ENCODE measurements at regions not wholly inside any gene's neighbourhood (a gene's known extent, or its start where the extent isn't known, plus 50 kb on each side); places are given as distances from the start of the nearest gene placed in this dataset.

GRCh38 chr5:28046596-28046995 lies 1008.2 kb upstream of the CDH9 start:
- DNase-seq (ENCODE audit: low read depth in 3 of 3, low spot score in 2 of 3) = no peak

- DNase-seq (ENCODE audit: low read depth in 3 of 3, low spot score in 2 of 3) = no peak
These were observed 989.5 kb upstream of the CDH9 start for GRCh38 chr5:28027851-28028250.

GRCh38 chr5:28017178-28017577 lies 978.8 kb upstream of the CDH9 start:
- DNase-seq (ENCODE audit: low read depth in 3 of 3, low spot score in 2 of 3) = no peak

- no peak for DNase-seq (ENCODE audit: low read depth in 3 of 3, low spot score in 2 of 3)
These were observed 976.4 kb upstream of the CDH9 start for GRCh38 chr5:28014779-28015178.

- no peak for DNase-seq (ENCODE audit: low read depth in 3 of 3, low spot score in 2 of 3)
These were observed 974.2 kb upstream of the CDH9 start for GRCh38 chr5:28012538-28012937.

- no peak for DNase-seq (ENCODE audit: low read depth in 3 of 3, low spot score in 2 of 3)
These were observed 971.2 kb upstream of the CDH9 start for GRCh38 chr5:28009576-28009975.

- no peak for DNase-seq (ENCODE audit: low read depth in 3 of 3, low spot score in 2 of 3)
These were observed 958.3 kb upstream of the CDH9 start for GRCh38 chr5:27996665-27997064.

GRCh38 chr5:27995867-27996266 lies 957.5 kb upstream of the CDH9 start:
- no peak for DNase-seq (ENCODE audit: low read depth in 3 of 3, low spot score in 2 of 3)

GRCh38 chr5:27978322-27978721 lies 939.9 kb upstream of the CDH9 start:
- no peak for DNase-seq (ENCODE audit: low read depth in 3 of 3, low spot score in 2 of 3)

- no peak for DNase-seq (ENCODE audit: low read depth in 3 of 3, low spot score in 2 of 3)
These were observed 930.8 kb upstream of the CDH9 start for GRCh38 chr5:27969157-27969556.

GRCh38 chr5:27963050-27963783 lies 924.8 kb upstream of the CDH9 start:
- no peak for DNase-seq (ENCODE audit: low read depth in 3 of 3, low spot score in 2 of 3)

- no peak for DNase-seq (ENCODE audit: low read depth in 3 of 3, low spot score in 2 of 3)
These were observed 923.8 kb upstream of the CDH9 start for GRCh38 chr5:27962198-27962597.

- peak; percentile 14 to 38 (median 36) for DNase-seq (ENCODE audit: low read depth in 3 of 3, low spot score in 2 of 3)
These were observed 908.7 kb upstream of the CDH9 start for GRCh38 chr5:27947088-27947487.

- no peak for DNase-seq (ENCODE audit: low read depth in 3 of 3, low spot score in 2 of 3)
These were observed 906.1 kb upstream of the CDH9 start for GRCh38 chr5:27944471-27944870.

GRCh38 chr5:27938989-27939388 lies 900.6 kb upstream of the CDH9 start:
- no peak for DNase-seq (ENCODE audit: low read depth in 3 of 3, low spot score in 2 of 3)

GRCh38 chr5:27928060-27928459 lies 889.7 kb upstream of the CDH9 start:
- no peak for DNase-seq (ENCODE audit: low read depth in 3 of 3, low spot score in 2 of 3)

GRCh38 chr5:27911216-27911615 lies 872.8 kb upstream of the CDH9 start:
- DNase-seq (ENCODE audit: low read depth in 3 of 3, low spot score in 2 of 3) = no peak

GRCh38 chr5:27908341-27908740 lies 870.0 kb upstream of the CDH9 start:
- no peak for DNase-seq (ENCODE audit: low read depth in 3 of 3, low spot score in 2 of 3)

- no peak for DNase-seq (ENCODE audit: low read depth in 3 of 3, low spot score in 2 of 3)
These were observed 868.7 kb upstream of the CDH9 start for GRCh38 chr5:27906931-27907601.

GRCh38 chr5:27906481-27906880 lies 868.1 kb upstream of the CDH9 start:
- no peak for DNase-seq (ENCODE audit: low read depth in 3 of 3, low spot score in 2 of 3)

- no peak for DNase-seq (ENCODE audit: low read depth in 3 of 3, low spot score in 2 of 3)
These were observed 862.4 kb upstream of the CDH9 start for GRCh38 chr5:27900761-27901160.

- DNase-seq (ENCODE audit: low read depth in 3 of 3, low spot score in 2 of 3) = no peak
These were observed 837.7 kb upstream of the CDH9 start for GRCh38 chr5:27876071-27876470.
